IMR-90 (cell line): ENCODE measurements at regions not wholly inside any gene's neighbourhood (a gene's known extent, or its start where the extent isn't known, plus 50 kb on each side); places are given as distances from the start of the nearest gene placed in this dataset.

ENCODE experiments used
- ATAC-seq: fragments of 200-7000 bp; cut with Tn5 transposase; 2 replicates; pipeline ENCODE4 v1.9.1; 2020; ENCODE audit warnings: low read depth, mild to moderate bottlenecking, moderate library complexity
- BruUV-seq: library from RNA; stranded (reverse); fragments of 400-500 nt; replicated peaks from 2 replicates; lab custom pipeline; 2021; lab: Mats Ljungman, UMichigan
- CTCF ChIA-PET: fragments of 300-600 bp; formaldehyde crosslinking; extraction: SDS; loops from one replicate; lab custom pipeline; 2021; ENCODE audit warnings: antibody characterized with exemption; lab: Yijun Ruan, JAX
- POLR2A ChIA-PET: fragments of 300-600 bp; sonication (Branson Sonifier 250); formaldehyde crosslinking; loops from one replicate; lab custom pipeline; 2022; ENCODE audit warnings: antibody characterized with exemption; ENCODE audit not compliant: unreplicated experiment; lab: Charles Lee
- DNase-seq: peaks from one replicate; pipeline ENCODE4 v3.0.0; 2013
- H2AFZ ChIP-seq: replicated peaks from 2 replicates; pipeline ENCODE3; 2013; ENCODE audit warnings: low read length, mild to moderate bottlenecking; ENCODE audit not compliant: poor library complexity
- H2AK5ac ChIP-seq: 2 replicates; pipeline ENCODE4 v1.6.1; 2013; ENCODE audit warnings: low read depth, low read length, inconsistent platforms
- H2AK9ac ChIP-seq: replicated peaks from 2 replicates; pipeline ENCODE3; 2013; ENCODE audit warnings: mild to moderate bottlenecking, low read depth, low read length, moderate library complexity; ENCODE audit not compliant: poor library complexity
- H2BK120ac ChIP-seq: 2 replicates; pipeline ENCODE4 v1.6.1; 2013; ENCODE audit warnings: low read depth, low read length, inconsistent platforms
- H2BK15ac ChIP-seq: 3 replicates; pipeline ENCODE4 v1.6.1; 2013; ENCODE audit warnings: low read depth, low read length, inconsistent platforms
- H2BK20ac ChIP-seq: 2 replicates; pipeline ENCODE4 v1.6.1; 2013; ENCODE audit warnings: low read depth, mild to moderate bottlenecking, inconsistent platforms, low read length, moderate library complexity
- H2BK5ac ChIP-seq: 2 replicates; pipeline ENCODE4 v1.6.1; 2013; ENCODE audit warnings: mild to moderate bottlenecking, low read depth, low read length, inconsistent platforms; ENCODE audit not compliant: poor library complexity, severe bottlenecking
- H3K14ac ChIP-seq: replicated peaks from 2 replicates; pipeline ENCODE4 v1.6.1; 2013; ENCODE audit warnings: low read depth, low read length, inconsistent platforms
- H3K18ac ChIP-seq: 2 replicates; pipeline ENCODE4 v1.6.1; 2013; ENCODE audit warnings: low read depth, low read length, control low read depth
- H3K23ac ChIP-seq: 2 replicates; pipeline ENCODE4 v1.6.1; 2013; ENCODE audit warnings: low read depth, low read length, inconsistent platforms
- H3K27ac ChIP-seq: 2 replicates; pipeline ENCODE4 v1.5.1; 2013; ENCODE audit warnings: mild to moderate bottlenecking, control low read depth, low read length; ENCODE audit not compliant: insufficient read depth
- H3K27me3 ChIP-seq: 2 replicates; pipeline ENCODE4 v1.6.1; 2013; ENCODE audit warnings: low read length; ENCODE audit not compliant: control insufficient read depth, insufficient read depth
- H3K36me3 ChIP-seq: 2 replicates; pipeline ENCODE4 v1.6.1; 2013; ENCODE audit warnings: low read length, mixed read lengths; ENCODE audit not compliant: control insufficient read depth, insufficient read depth
- H3K4ac ChIP-seq: 2 replicates; pipeline ENCODE4 v1.6.1; 2013; ENCODE audit warnings: low read depth, low read length, inconsistent platforms
- H3K4me1 ChIP-seq: 2 replicates; pipeline ENCODE4 v1.6.1; 2013; ENCODE audit warnings: low read length, mixed read lengths; ENCODE audit not compliant: control insufficient read depth, insufficient read depth
- H3K4me2 ChIP-seq: 2 replicates; pipeline ENCODE4 v1.6.1; 2013; ENCODE audit warnings: low read depth, mild to moderate bottlenecking, control low read depth, low read length, moderate library complexity
- H3K4me3 ChIP-seq: 2 replicates; pipeline ENCODE4 v1.5.1; 2013; ENCODE audit warnings: low read depth, mild to moderate bottlenecking, control low read depth, low read length, moderate library complexity; ENCODE audit not compliant: insufficient read depth
- H3K56ac ChIP-seq: 2 replicates; pipeline ENCODE4 v1.6.1; 2013; ENCODE audit warnings: low read length, inconsistent platforms; ENCODE audit not compliant: insufficient read depth; ENCODE audit errors: extremely low read depth
- H3K79me1 ChIP-seq, 2 experiments: 2 replicates each; pipeline ENCODE4 v1.6.1; 2013; ENCODE audit warnings: low read length in 2 of 2, inconsistent platforms in 1 of 2, low read depth in 1 of 2
- H3K9ac ChIP-seq: 2 replicates; pipeline ENCODE4 v1.6.1; 2013; ENCODE audit warnings: low read depth, low read length, control low read depth
- H3K9me1 ChIP-seq: 2 replicates; pipeline ENCODE4 v1.6.1; 2013; ENCODE audit warnings: low read length, inconsistent platforms; ENCODE audit not compliant: insufficient read depth
- H3K9me3 ChIP-seq: 2 replicates; pipeline ENCODE4 v1.6.1; 2013; ENCODE audit warnings: low read length; ENCODE audit not compliant: control insufficient read depth, insufficient read depth
- H4K20me1 ChIP-seq: 2 replicates; pipeline ENCODE4 v1.6.1; 2013; ENCODE audit warnings: low read length, inconsistent platforms; ENCODE audit not compliant: insufficient read depth
- H4K5ac ChIP-seq: 2 replicates; pipeline ENCODE4 v1.6.1; 2013; ENCODE audit warnings: mild to moderate bottlenecking, low read depth, low read length, control low read depth
- H4K8ac ChIP-seq, 2 experiments: 2 replicates each; pipeline ENCODE4 v1.6.1; 2013; ENCODE audit warnings: low read depth in 2 of 2, low read length in 2 of 2, control low read depth in 1 of 2, inconsistent platforms in 1 of 2
- H4K91ac ChIP-seq: 2 replicates; pipeline ENCODE4 v1.6.1; 2013; ENCODE audit warnings: low read depth, low read length, inconsistent platforms; ENCODE audit not compliant: insufficient read depth
- BHLHE40 ChIP-seq: fragments of 150-350 bp; IDR thresholded peaks from 2 replicates; pipeline ENCODE4 v1.6.1; 2016; ENCODE audit warnings: mild to moderate bottlenecking, low read depth, low read length
- CEBPB ChIP-seq: IDR thresholded peaks from 2 replicates; pipeline ENCODE4 v1.6.1; 2012; ENCODE audit warnings: low read depth, low read length, improper control_type of control experiment
- CHD1 ChIP-seq: IDR thresholded peaks from 2 replicates; pipeline ENCODE4 v1.6.1; 2012; ENCODE audit warnings: low read depth, low read length, improper control_type of control experiment
- FOS ChIP-seq: fragments of 150-350 bp; IDR thresholded peaks from 2 replicates; pipeline ENCODE4 v1.6.1; 2016; ENCODE audit warnings: low read depth, low read length
- MAFK ChIP-seq: IDR thresholded peaks from 2 replicates; pipeline ENCODE4 v1.6.1; 2012; ENCODE audit warnings: low read depth, low read length, improper control_type of control experiment
- MAZ ChIP-seq: IDR thresholded peaks from 2 replicates; pipeline ENCODE4 v1.6.1; 2012; ENCODE audit warnings: low read depth, mild to moderate bottlenecking, low read length, improper control_type of control experiment, moderate library complexity, borderline replicate concordance
- MXI1 ChIP-seq: IDR thresholded peaks from 2 replicates; pipeline ENCODE4 v1.6.1; 2012; ENCODE audit warnings: low read depth, mild to moderate bottlenecking, low read length, moderate library complexity, borderline replicate concordance
- NFE2L2 ChIP-seq: fragments of 150-350 bp; IDR thresholded peaks from 2 replicates; pipeline ENCODE4 v1.6.1; 2016; ENCODE audit warnings: low read depth, mild to moderate bottlenecking, low read length
- POLR2A ChIP-seq: IDR thresholded peaks from 2 replicates; pipeline ENCODE4 v1.6.1; 2012; ENCODE audit warnings: mild to moderate bottlenecking, low read depth, low read length
- RAD21 ChIP-seq: IDR thresholded peaks from 2 replicates; pipeline ENCODE4 v1.6.1; 2012; ENCODE audit warnings: low read length, improper control_type of control experiment
- RCOR1 ChIP-seq: IDR thresholded peaks from 2 replicates; pipeline ENCODE4 v1.6.1; 2012; ENCODE audit warnings: mild to moderate bottlenecking, low read length, improper control_type of control experiment; ENCODE audit not compliant: insufficient replicate concordance
- RFX5 ChIP-seq: IDR thresholded peaks from 2 replicates; pipeline ENCODE4 v1.8.0; 2012; ENCODE audit warnings: low read depth, mild to moderate bottlenecking, low read length, moderate library complexity
- SMC3 ChIP-seq: fragments of 150-350 bp; IDR thresholded peaks from 2 replicates; pipeline ENCODE4 v1.6.1; 2016; ENCODE audit warnings: low read depth, mild to moderate bottlenecking, antibody characterized with exemption, low read length, moderate library complexity
- WGBS, 2 experiments: methylation state at CpG; one replicate each; pipeline versions ENCODE4 v1.1.5 to v1.1.7; 2013; ENCODE audit warnings: missing lambda C conversion rate in 2 of 2; ENCODE audit not compliant: insufficient read length in 1 of 2; ENCODE audit errors: extremely low coverage in 2 of 2; 5-methylcytosine and 5-hydroxymethylcytosine counted together
- dilution Hi-C: fragments of 300-500 bp; cut with HindIII; formaldehyde crosslinking; loops from one replicate; pipeline ENCODE4 v1.14.3; 2018; ENCODE audit warnings: low sequenced_read_pairs; ENCODE audit not compliant: unreplicated experiment
- in situ Hi-C: fragments of 300-500 bp; cut with MboI; formaldehyde crosslinking; loops from 3 replicates; pipeline ENCODE4 v1.14.3; 2019; ENCODE audit warnings: low sequenced_read_pairs, inconsistent platforms, mixed read lengths
- intact Hi-C: fragments of 100-400 bp; cut with micrococcal nuclease; formaldehyde crosslinking; loops from 2 replicates; pipeline ENCODE4 v1.10.0; 2022
- TF ChIP-seq, protein P1 (sequence below): fragments of 150-350 bp; IDR thresholded peaks from 2 replicates; pipeline ENCODE4 v1.6.1; 2016; ENCODE audit warnings: low read depth, mild to moderate bottlenecking, low read length, moderate library complexity, borderline replicate concordance
- TF ChIP-seq, protein P2 (sequence below): fragments of 150-350 bp; IDR thresholded peaks from 2 replicates; pipeline ENCODE4 v1.6.1; 2017; ENCODE audit warnings: mild to moderate bottlenecking, antibody characterized with exemption, low read length, low read depth
- TF ChIP-seq, protein P3 (sequence below): conservative IDR thresholded peaks from 2 replicates; pipeline ENCODE4 v1.5.1; 2012; ENCODE audit warnings: mild to moderate bottlenecking, low read depth, low read length, improper control_type of control experiment

DNA sequence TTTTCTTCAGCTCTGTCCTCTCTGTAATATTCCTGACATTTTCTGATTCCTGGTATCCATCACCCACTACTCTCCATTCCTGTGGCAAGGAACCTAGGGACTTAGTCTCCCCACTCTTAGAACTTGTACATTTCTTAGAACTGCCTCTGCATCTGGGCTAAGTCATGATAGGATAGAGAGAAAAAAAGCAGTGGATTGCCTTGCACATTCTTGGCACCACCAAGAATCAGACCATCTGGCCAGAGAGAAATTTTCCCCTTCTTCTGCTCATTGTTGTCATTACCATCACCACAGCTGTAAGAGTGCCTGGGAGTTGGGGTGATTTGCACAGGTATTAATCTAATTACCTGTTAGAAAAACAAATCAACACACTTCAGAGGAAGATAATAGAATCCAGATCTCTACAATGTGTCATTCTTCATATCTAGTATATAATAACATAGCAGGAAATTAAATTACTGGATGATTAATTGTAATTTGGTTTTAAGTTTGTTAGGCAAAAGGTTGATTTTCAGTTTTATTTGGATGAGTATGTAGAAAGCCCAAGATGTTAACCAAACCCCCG is 264.8 kb upstream of the ZPLD1 start:
- no peak overlapping the region for H3K23ac ChIP-seq
- no peak overlapping the region for H3K4me2 ChIP-seq
- H3K4me1 ChIP-seq = peaks cover 5% of the 10 kb centered on the region; the same call in 1 of the 2 replicates
- H4K20me1 ChIP-seq = no peaks in the 10 kb centered on the region
- no peaks in the 10 kb centered on the region for H3K36me3 ChIP-seq
- H4K91ac ChIP-seq = no peak overlapping the region
- H2AFZ ChIP-seq = no peak overlapping the region
- H3K9me3 ChIP-seq = no peaks in the 10 kb centered on the region
- 0 out of 3 replicates have a peak overlapping the region, but pooled peaks have one; percentile 0 for H2BK15ac ChIP-seq
- POLR2A ChIA-PET = no interaction called here
- no peak overlapping the region for H3K56ac ChIP-seq
- no peak overlapping the region for H3K4me3 ChIP-seq
- H2BK20ac ChIP-seq = peak overlapping the region; percentile 30; the same call in 1 of the 2 replicates
- no peak overlapping the region for H3K27ac ChIP-seq
- DNase-seq (no peak), ATAC-seq (no peak)
- intact Hi-C loops (no loop called here), in situ Hi-C loops (no loop called here), dilution Hi-C loops (loop anchor here (5.0 kb wide), 1 partner anchor 33 kb away; no protein-coding TSS in a partner anchor)
- WGBS, 2 experiments = no CpG with 5 or more reads among the region's 1 CpG
- H3K14ac ChIP-seq = no peak overlapping the region
- H2AK9ac ChIP-seq = no peak overlapping the region
- TF ChIP-seq RAD21 = no peak
- TF ChIP-seq, protein P1, sequence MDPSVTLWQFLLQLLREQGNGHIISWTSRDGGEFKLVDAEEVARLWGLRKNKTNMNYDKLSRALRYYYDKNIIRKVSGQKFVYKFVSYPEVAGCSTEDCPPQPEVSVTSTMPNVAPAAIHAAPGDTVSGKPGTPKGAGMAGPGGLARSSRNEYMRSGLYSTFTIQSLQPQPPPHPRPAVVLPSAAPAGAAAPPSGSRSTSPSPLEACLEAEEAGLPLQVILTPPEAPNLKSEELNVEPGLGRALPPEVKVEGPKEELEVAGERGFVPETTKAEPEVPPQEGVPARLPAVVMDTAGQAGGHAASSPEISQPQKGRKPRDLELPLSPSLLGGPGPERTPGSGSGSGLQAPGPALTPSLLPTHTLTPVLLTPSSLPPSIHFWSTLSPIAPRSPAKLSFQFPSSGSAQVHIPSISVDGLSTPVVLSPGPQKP = no peak
- no peak for TF ChIP-seq RCOR1
- no peak for TF ChIP-seq RFX5
- TF ChIP-seq NFE2L2 = no peak
- TF ChIP-seq SMC3 = no peak
- TF ChIP-seq BHLHE40 = no peak
- no peak for TF ChIP-seq FOS
- no peak for TF ChIP-seq CHD1
- TF ChIP-seq, protein P2, sequence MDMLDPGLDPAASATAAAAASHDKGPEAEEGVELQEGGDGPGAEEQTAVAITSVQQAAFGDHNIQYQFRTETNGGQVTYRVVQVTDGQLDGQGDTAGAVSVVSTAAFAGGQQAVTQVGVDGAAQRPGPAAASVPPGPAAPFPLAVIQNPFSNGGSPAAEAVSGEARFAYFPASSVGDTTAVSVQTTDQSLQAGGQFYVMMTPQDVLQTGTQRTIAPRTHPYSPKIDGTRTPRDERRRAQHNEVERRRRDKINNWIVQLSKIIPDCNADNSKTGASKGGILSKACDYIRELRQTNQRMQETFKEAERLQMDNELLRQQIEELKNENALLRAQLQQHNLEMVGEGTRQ = no peak
- TF ChIP-seq MAZ = no peak
- no peak for TF ChIP-seq CEBPB
- no peak for TF ChIP-seq MAFK
- TF ChIP-seq, protein P3, sequence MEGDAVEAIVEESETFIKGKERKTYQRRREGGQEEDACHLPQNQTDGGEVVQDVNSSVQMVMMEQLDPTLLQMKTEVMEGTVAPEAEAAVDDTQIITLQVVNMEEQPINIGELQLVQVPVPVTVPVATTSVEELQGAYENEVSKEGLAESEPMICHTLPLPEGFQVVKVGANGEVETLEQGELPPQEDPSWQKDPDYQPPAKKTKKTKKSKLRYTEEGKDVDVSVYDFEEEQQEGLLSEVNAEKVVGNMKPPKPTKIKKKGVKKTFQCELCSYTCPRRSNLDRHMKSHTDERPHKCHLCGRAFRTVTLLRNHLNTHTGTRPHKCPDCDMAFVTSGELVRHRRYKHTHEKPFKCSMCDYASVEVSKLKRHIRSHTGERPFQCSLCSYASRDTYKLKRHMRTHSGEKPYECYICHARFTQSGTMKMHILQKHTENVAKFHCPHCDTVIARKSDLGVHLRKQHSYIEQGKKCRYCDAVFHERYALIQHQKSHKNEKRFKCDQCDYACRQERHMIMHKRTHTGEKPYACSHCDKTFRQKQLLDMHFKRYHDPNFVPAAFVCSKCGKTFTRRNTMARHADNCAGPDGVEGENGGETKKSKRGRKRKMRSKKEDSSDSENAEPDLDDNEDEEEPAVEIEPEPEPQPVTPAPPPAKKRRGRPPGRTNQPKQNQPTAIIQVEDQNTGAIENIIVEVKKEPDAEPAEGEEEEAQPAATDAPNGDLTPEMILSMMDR = no peak
- no peak for TF ChIP-seq MXI1
- TF ChIP-seq POLR2A = no peak
- H2BK5ac ChIP-seq = no peak overlapping the region
- CTCF ChIA-PET = no interaction called here
- no peak overlapping the region; the same call in 1 of the 2 replicates for H4K5ac ChIP-seq
- H3K9ac ChIP-seq = no peak overlapping the region
- peak overlapping the region; percentile 86; the same call in 1 of the 2 replicates for H3K18ac ChIP-seq
- peak overlapping the region; percentile 39; the same call in 1 of the 2 replicates for H2BK120ac ChIP-seq
- H4K8ac ChIP-seq = peak overlapping the region in 1 of 2 experiments; percentile 39; a peak in 1 of 4 replicates
- H3K79me1 ChIP-seq = no peaks in the 10 kb centered on the region
- no peaks in the 10 kb centered on the region for H3K27me3 ChIP-seq
- peaks cover 2% of the 10 kb centered on the region; the same call in 1 of the 2 replicates for H3K9me1 ChIP-seq
- 0 out of 2 replicates have a peak overlapping the region, but pooled peaks have one; percentile 23 for H2AK5ac ChIP-seq
- no TSS peak for BruUV-seq
- H3K4ac ChIP-seq = no peak overlapping the region
